GM18873 (cell line): ENCODE measurements at regions not wholly inside any gene's neighbourhood (a gene's known extent, or its start where the extent isn't known, plus 50 kb on each side); places are given as distances from the start of the nearest gene placed in this dataset.
"Not testable (repeated sequence)": the region's sequence is repeated elsewhere in the genome, so short reads cannot be mapped to it uniquely, and the experiment has no call there.

Experiments used
- ATAC-seq: cut with Tn5 transposase; IDR thresholded peaks from one replicate; pipeline ENCODE4 v1.9.1; 2021; ENCODE audit warnings: mild to moderate bottlenecking, moderate library complexity, moderate number of reproducible peaks; ENCODE audit not compliant: unreplicated experiment, low FRiP score

DNA sequence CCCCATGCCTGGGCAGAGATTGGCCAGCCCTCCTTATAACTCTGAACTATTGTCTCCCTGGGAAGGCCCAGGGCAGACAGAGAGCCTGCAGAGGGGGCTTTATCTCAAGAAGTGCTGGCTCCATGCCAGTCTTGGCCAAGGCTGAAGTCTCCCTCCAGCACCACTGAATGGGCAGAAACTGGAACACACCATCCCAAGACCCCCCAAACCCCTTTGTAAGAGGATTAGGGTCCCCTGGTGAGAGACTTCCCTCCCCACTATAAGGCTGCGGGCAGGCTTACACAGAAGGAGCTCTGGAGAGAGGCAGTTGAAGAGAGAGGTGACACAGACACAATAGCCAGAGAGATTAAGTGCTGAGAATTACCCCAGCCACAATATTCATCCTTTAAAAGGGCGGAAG lies 97.2 kb downstream of the NAV1 start:
- no peak for ATAC-seq

DNA sequence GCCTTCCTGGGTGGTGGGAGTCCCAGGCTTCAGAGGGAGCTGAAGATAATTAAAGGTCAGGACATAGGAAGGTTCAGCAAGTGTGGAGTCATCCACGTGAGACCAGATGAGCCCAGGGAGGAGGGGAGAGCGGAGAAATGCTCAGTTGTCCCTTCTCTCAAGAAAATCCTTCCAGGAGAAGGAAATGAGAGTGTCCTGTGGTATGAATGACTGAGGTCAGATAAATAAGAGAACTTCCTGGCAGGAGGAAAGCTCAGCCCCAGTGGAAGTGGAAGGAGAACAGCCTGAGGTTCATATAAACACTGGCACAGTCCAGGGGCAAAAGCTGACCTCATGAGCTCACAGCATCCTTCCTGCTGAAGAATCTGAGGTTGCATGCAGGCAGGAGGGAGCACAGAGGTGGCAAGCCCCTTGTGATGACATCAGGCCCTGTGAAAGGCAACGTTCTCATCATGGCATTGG lies 97.6 kb downstream of the NAV1 start:
- no peak for ATAC-seq

DNA sequence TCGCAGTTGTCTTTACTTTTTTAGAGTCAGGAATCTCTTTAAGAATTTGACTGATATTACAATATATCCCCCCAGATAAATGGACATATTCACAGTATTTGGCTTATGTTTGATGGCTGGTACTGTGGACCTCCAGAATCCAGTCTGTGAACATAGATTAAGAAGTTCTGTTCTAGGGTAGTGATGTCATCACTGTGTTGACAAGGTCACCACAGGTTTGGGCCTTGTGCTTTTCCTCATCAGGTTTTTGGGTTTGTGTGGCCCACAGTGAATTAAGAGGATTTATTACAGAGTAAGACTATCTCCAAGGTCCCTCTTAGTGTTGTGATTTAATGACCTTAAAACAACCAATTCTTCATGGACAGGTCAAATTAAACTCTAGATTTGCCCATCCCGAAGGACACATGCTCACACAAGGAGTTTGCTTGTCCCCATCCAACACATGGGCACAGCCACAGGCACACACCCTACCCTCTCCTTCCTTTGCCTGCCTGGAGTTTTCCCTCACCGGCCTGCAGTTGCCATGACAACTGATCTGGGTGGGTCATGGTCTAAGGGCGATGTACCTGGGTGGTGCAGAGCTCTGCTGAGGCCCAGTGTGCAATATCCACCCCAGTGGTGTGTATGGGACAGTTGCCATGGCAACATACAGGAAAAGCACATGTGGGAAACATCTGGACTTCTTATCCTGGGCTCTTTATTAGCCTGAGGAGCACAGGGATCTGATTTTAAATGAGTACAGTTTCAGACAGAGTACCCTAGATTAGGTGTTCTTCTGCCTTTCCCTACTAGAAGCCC lies 98.6 kb downstream of the NAV1 start:
- ATAC-seq = no peak

DNA sequence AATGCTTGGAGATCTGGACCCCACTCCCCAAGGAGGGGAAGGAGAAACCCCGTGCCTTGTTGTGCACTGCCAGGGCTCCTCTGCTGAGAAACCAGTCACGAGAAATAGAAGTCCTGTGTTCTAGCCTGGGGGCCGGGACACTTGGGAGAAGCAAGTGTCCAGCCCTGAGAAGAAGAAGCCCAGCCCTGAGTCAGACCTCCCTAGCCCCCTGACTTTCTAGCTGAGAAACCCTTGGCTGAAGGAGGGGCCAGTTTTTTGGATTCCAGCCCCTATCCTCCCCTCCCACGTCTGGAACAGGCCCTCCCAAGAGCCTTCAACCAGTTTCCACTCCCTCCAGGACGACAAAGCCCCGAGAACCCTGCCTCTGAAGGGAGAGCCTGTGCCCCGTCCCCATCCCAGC lies 100.5 kb downstream of the NAV1 start:
- ATAC-seq = no peak

DNA sequence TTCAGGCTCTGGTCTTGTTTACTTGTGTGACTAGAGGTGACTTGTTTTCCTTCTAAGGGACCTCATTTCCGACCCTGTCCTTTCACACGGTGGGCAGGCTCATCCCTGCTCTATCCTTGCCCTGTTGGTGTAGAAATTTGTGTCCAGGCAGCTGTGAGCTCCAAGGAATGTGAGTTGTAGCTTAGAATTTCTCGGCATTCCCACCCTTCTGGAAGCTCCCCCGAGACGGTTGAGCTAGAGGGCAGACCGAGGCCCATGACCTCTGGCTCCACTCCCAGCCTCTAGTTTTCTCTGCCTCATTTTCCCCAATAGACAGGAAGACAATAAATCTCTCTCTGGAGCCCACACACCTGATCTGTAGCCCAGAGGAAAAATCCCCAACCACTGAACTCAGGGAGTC lies 100.9 kb downstream of the NAV1 start:
- ATAC-seq = no peak

DNA sequence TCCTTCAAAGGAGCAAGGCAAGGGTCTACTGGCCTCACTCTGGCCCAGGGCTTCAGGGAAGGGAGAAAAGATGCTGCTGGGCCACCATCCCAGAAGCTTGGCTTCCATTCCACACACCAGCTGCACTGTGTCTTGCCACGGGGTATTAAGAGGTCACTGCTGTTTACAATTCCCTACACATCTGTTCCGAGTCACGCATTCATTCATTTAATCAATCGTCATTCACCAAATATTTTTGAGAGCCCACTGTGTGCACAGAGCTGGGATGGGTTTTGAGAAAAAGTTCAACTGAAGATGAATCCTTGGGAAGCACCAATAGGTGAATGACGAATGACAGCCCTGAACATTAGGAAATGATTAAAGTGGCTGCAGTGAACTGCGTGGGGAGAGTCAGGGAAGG lies 101.7 kb downstream of the NAV1 start:
- ATAC-seq = no peak

DNA sequence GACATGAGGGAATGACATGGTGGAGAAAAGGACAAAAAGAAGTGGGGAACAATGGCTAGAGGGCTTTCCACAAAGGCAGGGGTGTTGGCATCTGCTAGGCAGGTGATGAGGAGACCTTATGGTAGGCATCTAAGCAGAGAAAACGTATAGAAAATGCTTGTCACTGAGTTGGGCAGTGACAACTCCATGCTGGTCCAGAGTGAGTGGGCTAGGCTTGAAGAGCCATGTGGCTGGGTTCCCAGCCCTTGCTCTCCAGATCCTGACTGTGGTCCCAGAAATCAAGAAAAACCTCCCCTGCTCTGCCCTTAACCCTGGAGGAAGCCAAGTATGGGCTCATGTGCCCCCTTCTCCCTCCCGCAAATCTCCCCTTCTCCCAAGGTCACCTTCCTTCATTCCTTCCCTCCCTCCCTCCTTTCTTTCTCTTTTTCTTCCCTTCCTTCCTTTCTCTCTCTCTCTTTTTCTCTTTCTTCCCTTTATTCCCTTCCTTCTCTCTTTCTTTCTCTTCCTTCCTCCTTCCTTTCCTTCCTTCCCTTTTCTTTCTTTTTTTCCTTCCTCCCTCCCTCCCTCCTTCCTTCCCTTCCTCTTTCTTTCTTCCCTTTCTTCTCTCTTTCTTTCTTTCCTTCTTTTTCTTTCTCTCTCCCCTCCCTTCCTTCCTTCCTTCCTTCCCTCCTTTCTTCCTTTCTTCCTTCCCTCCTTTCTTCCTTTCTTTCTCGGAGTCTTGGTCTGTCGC lies 102.8 kb downstream of the NAV1 start:
- ATAC-seq = no peak

DNA sequence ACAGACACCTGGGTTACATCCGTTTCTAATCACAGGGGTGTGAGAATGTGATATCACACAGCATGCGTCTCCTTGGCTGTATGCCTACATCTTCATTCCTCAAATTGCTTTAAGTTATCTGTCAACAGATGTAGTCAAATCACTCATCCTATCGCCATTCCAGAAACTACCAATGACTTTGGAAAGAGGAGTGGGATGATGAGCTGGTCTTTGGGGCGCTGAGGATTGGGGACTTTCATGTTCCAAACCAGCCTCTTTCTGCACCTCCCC lies 104.8 kb downstream of the NAV1 start:
- ATAC-seq = no peak

DNA sequence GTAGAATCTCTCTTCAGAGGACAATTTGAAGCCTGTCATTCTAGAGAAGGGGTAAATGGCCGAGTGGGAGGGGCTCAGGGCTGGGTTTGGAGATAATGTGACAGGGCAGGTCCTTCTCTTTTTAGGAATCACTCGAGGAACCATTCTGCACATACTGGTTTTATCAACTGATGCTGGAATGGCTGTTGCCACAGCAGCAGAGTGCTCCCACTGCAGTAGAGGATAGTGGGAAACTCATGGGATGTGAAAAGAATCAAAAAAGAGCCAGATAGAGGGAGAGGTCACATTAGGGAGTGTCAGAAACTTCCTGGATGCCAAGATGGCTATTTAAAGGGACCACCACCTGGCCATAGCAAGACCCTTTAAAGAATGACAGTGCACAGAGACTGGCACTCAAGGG lies 105.3 kb downstream of the NAV1 start:
- ATAC-seq = no peak

DNA sequence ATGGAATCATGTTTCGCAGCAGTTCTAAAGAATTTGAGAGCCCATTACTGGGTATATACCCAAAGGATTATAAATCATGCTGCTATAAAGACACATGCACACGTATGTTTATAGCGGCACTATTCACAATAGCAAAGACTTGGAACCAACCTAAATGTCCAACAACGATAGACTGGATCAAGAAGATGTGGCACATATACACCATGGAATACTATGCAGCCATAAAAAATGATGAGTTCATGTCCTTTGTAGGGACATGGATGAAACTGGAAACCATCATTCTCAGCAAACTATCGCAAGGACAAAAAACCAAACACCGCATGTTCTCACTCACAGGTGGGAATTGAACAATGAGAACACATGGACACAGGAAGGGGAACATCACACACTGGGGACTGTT lies 106.1 kb downstream of the NAV1 start:
- ATAC-seq = not testable (repeated sequence)

DNA sequence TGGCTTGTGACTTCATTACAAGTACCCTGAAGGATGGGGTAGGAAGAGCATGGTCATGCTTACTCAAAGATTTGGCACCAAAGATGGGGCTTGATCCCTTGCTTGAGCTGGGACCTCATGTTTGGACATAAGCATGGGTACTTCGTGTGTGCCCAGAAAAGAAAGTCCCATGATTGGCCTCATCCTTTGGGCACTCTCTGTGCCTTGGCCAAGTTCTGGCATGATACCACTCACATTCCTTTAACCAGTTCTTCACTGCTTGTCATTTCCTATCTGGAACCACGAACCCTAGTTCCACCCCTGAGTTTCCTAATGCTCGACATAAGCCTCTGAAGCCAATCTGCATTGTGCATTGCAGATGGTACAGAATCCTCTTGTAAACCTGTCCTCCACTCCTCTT lies 107.0 kb downstream of the NAV1 start:
- no peak for ATAC-seq

DNA sequence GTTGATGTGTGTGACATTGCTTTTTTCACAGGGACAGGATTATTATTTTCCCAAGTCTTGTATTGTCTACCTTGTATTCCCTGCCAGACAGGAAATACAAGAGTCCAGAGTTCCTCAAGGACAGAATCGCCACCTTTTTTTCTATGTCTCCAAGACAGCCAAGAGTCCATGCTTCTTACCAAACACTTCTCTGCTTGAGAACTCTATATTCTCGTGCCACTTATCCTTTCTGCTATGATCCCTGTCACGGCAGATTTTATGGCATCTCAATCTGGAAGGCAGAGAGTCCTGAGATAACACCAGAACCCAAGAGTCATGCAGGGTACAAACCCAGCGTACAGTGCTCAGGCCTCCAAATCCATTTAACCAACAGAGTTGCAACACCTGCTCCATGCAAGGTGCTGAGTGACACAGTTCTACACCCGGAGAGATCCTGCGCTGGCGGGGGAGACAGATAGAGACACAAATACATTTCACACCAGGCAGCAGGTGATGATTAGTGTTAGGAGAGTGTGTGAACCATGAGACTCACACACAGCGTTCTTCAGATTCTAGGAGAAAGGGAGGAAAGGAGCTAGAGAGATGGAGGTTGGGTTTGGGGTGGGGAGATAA lies 107.6 kb downstream of the NAV1 start:
- no peak for ATAC-seq

DNA sequence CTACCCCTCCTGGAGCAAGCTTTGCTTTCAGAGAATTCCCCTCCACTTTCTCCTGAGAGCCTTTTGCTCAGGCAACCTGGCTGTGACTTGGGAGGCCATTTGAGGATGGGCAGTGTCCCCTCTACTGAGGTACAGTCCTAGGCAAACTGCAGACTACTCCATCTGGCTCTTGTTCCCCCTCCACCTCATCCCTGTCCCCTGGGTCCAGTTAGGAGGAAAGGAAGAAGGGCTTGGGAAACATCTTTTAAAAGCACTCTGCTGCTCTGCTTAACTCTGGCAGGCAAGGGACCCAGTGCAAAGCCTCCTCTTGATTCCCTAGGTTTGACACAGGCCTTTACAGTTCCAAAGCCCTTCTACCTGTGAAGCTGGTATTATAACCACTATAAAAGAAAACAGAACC lies 108.2 kb downstream of the NAV1 start:
- ATAC-seq = no peak

DNA sequence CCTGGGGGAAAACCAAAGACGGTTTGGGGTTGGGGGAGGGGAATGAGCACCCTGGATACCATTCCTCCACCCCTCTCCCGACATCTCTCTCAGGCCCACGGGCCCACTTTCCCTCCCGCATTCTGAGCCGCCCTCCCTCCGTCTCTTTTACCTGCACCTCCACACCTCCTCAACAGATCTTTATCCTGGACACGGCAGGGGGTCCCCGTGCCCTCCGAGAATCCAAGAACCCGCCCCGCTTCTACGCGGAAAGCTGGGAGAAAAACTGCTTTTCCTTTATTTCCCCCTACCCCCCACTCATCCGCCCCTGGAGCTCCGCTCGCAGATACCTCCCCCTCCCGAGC lies 108.8 kb downstream of the NAV1 start:
- ATAC-seq = no peak

DNA sequence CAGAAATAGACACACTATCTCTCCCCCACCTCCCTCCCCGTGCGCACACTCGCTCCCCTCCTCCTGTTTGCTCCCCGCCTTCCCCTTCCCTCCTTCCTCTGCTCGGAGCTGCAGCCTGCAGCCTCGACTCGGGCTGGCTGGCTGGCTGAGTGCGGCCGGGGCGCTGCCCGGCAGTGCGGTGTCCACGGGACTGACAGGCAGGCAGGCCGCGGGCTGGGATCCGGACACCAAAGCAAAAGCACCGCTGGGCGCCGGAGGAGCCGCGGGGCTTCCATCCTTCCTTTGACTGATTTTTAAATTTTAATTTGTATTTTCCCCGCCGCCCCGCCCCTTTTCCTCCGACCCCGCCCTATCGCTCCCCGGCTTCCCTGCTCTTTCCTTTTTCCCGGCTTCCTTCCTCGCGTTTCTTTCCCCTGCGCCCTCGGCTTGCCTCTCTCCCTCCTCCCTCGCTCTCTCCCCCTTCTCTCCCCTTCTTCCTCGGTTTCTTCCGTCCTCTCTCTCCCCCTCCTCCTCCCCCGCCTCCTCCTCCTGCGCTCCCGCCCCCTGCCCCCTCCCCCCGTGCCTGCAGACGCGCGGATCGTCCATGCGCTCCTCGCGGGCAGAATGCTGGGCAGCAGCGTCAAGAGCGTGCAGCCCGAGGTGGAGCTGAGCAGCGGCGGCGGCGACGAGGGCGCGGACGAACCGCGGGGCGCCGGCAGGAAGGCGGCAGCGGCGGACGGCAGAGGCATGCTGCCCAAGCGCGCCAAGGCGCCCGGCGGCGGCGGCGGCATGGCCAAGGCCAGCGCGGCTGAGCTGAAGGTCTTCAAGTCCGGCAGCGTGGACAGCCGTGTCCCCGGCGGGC lies 109.4 kb downstream of the NAV1 start:
- ATAC-seq = no peak

DNA sequence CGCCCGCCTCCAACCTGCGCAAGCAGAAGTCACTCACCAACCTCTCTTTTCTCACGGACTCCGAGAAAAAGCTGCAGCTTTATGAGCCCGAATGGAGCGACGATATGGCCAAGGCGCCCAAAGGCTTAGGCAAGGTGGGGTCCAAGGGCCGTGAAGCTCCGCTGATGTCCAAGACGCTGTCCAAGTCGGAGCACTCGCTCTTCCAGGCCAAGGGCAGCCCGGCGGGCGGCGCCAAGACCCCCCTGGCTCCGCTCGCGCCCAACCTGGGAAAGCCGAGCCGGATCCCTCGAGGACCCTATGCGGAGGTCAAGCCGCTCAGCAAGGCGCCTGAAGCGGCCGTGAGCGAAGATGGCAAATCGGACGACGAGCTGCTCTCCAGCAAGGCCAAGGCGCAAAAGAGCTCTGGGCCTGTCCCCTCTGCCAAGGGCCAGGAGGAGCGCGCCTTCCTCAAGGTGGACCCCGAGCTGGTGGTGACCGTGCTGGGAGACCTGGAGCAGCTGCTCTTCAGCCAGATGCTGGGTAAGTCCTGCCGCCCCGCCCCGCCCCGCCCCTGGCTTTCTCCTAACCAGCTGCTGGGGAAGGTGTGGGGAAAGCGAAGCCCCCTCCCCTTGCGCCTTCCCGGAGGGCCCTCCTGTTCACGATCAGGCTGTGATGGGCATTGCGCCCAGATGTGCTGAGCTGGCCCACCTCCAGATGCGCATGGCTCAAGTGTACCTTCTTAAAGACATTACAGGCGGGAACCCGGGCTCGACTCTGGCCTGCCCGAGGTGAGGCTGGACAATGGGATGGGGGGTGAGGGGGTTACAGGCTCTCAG lies 110.2 kb downstream of the NAV1 start:
- no peak for ATAC-seq

DNA sequence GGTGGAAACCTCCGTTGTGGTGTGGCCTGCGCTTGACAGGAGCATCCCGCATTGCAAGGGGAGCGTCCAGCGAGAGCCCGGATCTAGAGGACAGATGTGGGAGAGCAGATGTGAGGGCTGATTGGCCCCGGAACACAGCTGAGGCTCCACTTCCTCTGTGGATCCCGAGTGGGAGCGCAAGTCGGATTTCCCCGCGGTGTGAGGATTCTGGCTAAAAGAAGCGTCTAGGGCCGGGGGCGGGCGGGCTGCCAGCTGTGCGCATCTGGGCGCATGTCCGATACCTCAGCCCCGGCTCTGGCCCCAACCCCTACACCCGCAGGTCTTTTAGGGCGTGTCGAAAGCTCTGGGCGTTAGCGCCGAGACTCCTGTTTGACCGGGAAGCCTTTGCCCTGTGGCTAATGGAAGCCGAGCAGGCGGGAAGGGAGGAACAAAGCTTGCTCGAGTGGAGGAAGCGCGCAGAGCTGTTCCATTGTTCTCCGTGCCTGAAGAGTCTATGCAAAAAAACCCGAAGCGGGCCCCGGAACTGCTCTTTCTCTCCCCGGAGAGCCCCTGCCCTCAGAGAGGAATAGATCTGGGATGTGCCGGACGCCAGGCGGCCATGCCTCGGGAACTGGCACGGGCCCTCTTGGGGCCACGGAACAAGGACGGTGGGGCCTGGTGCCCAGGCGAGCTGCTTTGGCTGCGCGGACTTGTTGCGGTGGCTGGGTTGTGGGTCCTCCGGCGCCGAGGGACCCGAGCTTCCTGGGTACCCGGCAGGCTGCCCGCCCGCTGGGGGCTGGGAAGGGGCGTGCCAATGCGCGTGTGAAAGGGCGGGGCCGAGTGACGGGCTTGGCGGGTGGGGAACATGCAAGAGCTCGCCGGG lies 111.1 kb downstream of the NAV1 start:
- no peak for ATAC-seq

DNA sequence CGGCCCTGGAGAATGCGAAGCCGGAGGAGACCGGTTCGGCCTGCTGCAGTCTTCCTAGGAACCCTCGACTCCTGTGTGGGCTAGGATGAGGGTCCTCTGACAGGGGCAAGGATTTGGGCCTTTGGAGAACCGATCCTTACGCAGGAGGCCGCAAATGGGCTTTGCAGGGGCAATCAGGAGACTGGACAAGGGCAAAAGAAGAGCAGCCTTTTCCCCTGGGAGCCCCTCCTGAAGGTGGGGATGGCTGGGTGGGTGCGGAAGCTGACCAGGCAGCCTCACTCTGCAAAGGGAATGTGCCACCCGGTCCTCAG lies 111.7 kb downstream of the NAV1 start:
- no peak for ATAC-seq

DNA sequence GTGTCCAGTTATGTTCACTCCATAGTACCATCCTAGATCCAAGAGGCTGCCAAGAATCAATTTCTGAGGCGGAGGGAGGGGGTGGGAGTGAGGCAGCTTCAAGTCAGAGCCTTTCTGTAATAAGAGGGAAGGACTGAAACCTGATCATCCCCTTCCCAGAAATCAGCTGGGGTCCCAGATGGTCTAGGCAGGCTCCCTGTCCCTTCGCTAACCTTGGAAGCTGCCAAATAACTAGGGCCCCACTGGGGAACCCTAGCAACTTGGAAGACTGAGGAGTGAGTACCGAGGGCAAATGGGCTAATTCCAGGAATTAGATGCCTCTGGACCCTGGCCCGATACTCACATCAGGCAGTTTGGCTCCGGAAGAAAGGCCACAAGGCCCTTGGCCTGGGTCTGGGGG lies 113.3 kb downstream of the NAV1 start:
- ATAC-seq = no peak

DNA sequence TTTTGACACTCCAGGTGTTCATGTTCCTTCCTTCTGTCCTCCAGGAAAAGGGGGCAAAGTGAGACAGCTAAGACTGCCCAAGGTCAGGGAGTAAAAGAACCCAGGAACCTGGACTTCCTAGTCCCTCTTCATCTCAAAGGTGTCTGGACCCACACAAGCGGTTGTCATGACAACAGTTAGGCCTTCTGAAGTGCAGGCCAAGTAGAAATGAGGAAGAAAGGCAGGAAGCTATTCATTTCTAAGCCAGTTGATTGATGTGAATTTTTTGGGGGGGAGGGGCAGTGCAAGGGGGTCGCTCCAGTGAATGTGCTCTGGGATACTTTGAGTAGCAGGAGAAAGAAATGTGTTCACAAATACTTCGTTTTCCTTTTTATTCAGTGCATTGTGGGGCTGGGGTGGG lies 114.3 kb downstream of the NAV1 start:
- ATAC-seq = no peak
